Neural cell (in vitro differentiated cells): ENCODE measurements at regions not wholly inside any gene's neighbourhood (a gene's known extent, or its start where the extent isn't known, plus 50 kb on each side); places are given as distances from the start of the nearest gene placed in this dataset.

Experiments
- POLR2AphosphoS5 ChIP-seq: IDR thresholded peaks from 2 replicates; pipeline ENCODE4 v1.6.1; 2012
- SMC3 ChIP-seq: fragments of 450-650 bp; conservative IDR thresholded peaks from 2 replicates; pipeline ENCODE4 v1.6.1; 2014; ENCODE audit warnings: antibody characterized with exemption, mild to moderate bottlenecking, moderate library complexity; ENCODE audit not compliant: poor library complexity

DNA sequence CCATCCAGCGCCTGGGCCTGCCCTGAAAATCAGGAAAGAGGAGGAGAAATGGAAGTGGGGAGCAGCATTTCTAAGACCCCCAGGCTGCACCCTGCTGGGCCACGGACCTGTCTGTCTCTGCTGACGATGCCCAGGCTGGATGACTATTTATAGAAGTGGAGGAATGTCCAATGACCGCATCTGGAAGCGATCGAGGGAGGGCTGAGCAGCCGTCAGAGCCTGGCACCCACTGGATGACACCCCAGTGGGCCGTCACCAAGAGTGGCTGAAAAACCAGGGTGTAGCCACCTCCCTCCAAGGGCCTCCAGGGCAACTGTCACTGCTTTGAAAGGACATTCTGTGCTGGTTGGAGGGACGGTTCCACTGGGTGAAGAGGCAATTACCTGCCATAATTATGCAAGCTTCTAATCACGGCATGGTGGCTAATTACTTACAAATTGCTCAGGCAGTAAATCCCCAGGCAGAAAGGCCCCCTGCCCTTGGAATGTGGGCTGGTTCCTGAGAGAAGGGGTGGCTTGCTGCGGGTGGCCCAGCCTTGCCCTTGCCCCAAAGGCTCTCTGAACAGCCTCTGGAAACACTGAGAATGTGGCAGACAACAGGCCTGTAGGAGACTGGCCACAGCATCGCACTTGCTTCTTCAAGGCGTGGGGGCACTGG is 332.1 kb downstream of the C16orf95 start:
- TF ChIP-seq POLR2AphosphoS5 (no peak), SMC3 (no peak)
